ENCODE measurements at regions not wholly inside any gene's neighbourhood (a gene's known extent, or its start where the extent isn't known, plus 50 kb on each side); places are given as distances from the start of the nearest gene placed in this dataset.

DNA sequence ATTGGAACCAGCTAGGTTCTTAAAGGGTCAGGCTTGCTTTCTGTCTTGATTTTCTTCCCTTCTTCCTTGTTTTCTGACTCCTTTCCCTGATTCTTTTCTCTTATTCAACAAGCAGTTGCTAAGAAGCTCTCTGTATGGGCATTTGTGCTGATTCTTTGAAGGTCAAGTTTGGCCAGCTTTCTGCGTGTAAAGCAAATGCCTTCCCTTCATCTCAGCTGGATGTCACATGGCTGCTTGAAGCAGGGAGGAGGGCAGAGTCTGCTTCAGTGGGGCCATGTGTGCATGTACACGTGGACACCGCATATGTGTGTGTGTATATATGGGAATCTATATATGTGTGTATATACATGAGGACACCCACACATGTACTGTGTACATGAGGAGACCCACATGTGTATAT lies 139.9 kb upstream of the ATP6AP2 start:
- Histone ChIP-seq H3K27ac (no peak overlapping the region), H3K79me2 (ENCODE audit: low read depth) (no peaks in the 10 kb centered on the region), H3K27me3 (ENCODE audit: insufficient read depth, low read depth) (no peaks in the 10 kb centered on the region), H3K9me3 (ENCODE audit: insufficient read depth, low read depth) (no peaks in the 10 kb centered on the region), H3K4me3 (no peak overlapping the region), H2AFZ (no peak overlapping the region), H3K36me3 (ENCODE audit: low read depth) (no peaks in the 10 kb centered on the region), H3F3A (ENCODE audit: insufficient read depth, low read depth) (no peaks in the 10 kb centered on the region), H4K20me1 (ENCODE audit: insufficient read depth) (no peaks in the 10 kb centered on the region), H3K9me2 (ENCODE audit: insufficient read depth) (no peaks in the 10 kb centered on the region), H3K4me1 (replicated peaks; ENCODE audit: insufficient read depth) (no peaks in the 10 kb centered on the region), H3K4me2 (no peak overlapping the region)
- intact Hi-C loops (cut with micrococcal nuclease; ENCODE audit: unreplicated experiment), result no loop called here
- DNase-seq, result no peak
- POLR2A ChIA-PET (ENCODE audit: unreplicated experiment), result no interaction called here
- no TSS peak for BruUV-seq (replicated peaks)
- TF ChIP-seq CTCF (conservative IDR thresholded peaks at IDR 0.05), result no peak
- TF ChIP-seq EZH2 (IDR thresholded peaks at IDR 0.05; ENCODE audit: low read depth), result no peak
- CTCF ChIA-PET, result no interaction called here

DNA sequence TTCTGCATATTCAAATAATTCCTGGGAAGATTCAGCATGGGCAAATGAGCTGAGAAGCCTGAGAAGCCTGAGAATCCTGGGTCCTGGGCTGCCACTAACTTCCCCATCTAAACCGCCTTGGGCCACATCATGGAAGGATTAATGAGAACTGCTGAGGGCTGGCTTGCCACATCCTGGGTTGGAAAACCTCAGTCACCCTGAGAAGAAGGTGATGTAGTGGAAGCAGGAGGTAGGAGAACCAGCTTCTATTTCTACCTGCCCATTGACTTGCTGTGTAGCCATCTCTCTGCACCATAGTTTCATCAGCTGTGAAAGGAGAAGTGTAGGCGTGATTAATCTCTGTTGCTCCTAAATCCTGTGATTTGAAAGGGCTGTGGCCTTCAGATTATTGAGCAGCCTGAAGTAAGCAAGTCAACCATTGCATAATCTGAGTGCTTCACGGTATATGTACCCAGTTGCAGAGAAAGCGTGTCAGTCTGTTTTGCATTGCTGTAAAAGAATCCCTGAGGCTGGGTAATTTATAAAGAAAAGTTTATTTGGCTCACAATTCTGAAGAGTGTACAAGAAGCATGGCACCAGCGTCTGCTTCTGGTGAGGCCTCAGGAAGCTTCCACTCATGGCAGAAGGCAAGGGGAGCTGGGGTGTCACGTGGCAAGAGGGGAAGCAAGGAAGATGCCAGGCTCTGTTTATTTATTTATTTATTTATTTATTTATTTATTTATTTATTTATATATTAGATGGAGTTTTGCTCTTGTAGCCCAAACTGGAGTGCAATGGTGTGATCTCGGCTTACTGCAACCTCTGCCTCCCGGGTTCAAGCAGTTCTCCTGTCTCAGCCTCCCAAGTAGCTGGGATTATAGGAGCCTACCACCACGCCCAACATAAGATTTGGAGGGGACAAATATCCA lies 140.9 kb upstream of the ATP6AP2 start:
- Histone ChIP-seq H3K27ac (no peak overlapping the region), H3K9me2 (ENCODE audit: insufficient read depth) (no peaks in the 10 kb centered on the region), H3K4me2 (no peak overlapping the region), H2AFZ (no peak overlapping the region), H3K4me1 (replicated peaks; ENCODE audit: insufficient read depth) (no peaks in the 10 kb centered on the region), H3K27me3 (ENCODE audit: insufficient read depth, low read depth) (no peaks in the 10 kb centered on the region), H3K36me3 (ENCODE audit: low read depth) (no peaks in the 10 kb centered on the region), H4K20me1 (ENCODE audit: insufficient read depth) (no peaks in the 10 kb centered on the region), H3K4me3 (no peak overlapping the region), H3K79me2 (ENCODE audit: low read depth) (no peaks in the 10 kb centered on the region), H3K9me3 (ENCODE audit: insufficient read depth, low read depth) (no peaks in the 10 kb centered on the region), H3F3A (ENCODE audit: insufficient read depth, low read depth) (no peaks in the 10 kb centered on the region)
- BruUV-seq (replicated peaks), result no TSS peak
- no peak for TF ChIP-seq CTCF (conservative IDR thresholded peaks at IDR 0.05)
- no peak for TF ChIP-seq EZH2 (IDR thresholded peaks at IDR 0.05; ENCODE audit: low read depth)
- DNase-seq, result no peak
- ChIA-PET CTCF (no interaction called here), POLR2A (ENCODE audit: unreplicated experiment) (no interaction called here)
- intact Hi-C loops (cut with micrococcal nuclease; ENCODE audit: unreplicated experiment), result no loop called here

- TF ChIP-seq EZH2 (IDR thresholded peaks at IDR 0.05; ENCODE audit: low read depth) (no peak), CTCF (conservative IDR thresholded peaks at IDR 0.05) (no peak)
- H4K20me1 ChIP-seq (ENCODE audit: insufficient read depth), result no peaks in the 10 kb centered on the region
- no peak overlapping the region for H3K27ac ChIP-seq
- no peaks in the 10 kb centered on the region for H3K4me1 ChIP-seq (replicated peaks; ENCODE audit: insufficient read depth)
- POLR2A ChIA-PET (ENCODE audit: unreplicated experiment), result no interaction called here
- H3K9me3 ChIP-seq (ENCODE audit: insufficient read depth, low read depth), result no peaks in the 10 kb centered on the region
- no peak overlapping the region for H2AFZ ChIP-seq
- DNase-seq, result no peak
- no peaks in the 10 kb centered on the region for H3F3A ChIP-seq (ENCODE audit: insufficient read depth, low read depth)
- no peak overlapping the region for H3K4me2 ChIP-seq
- no peaks in the 10 kb centered on the region for H3K79me2 ChIP-seq (ENCODE audit: low read depth)
- H3K9me2 ChIP-seq (ENCODE audit: insufficient read depth), result no peaks in the 10 kb centered on the region
- H3K27me3 ChIP-seq (ENCODE audit: insufficient read depth, low read depth), result no peaks in the 10 kb centered on the region
- CTCF ChIA-PET, result no interaction called here
- no TSS peak for BruUV-seq (replicated peaks)
- intact Hi-C loops (cut with micrococcal nuclease; ENCODE audit: unreplicated experiment), result no loop called here
- no peaks in the 10 kb centered on the region for H3K36me3 ChIP-seq (ENCODE audit: low read depth)
- no peak overlapping the region for H3K4me3 ChIP-seq
Measured at GRCh38 chrX:40437348-40437747, 143.4 kb upstream of the ATP6AP2 start.

Data from PC-9 (cell line).